Natural killer cell (primary cell): ENCODE measurements at regions not wholly inside any gene's neighbourhood (a gene's known extent, or its start where the extent isn't known, plus 50 kb on each side); places are given as distances from the start of the nearest gene placed in this dataset.

Source experiments
- ATAC-seq, 3 donors: fragments of 150-1000 bp in 2 of 3; fragments of 200-7000 bp in 1 of 3; cut with Tn5 transposase; 1 replicate in 1 of 3; 2 replicates in 2 of 3; pipeline ENCODE4 v1.10.0; 2021; ENCODE audit warnings: mild to moderate bottlenecking in 2 of 3, moderate library complexity in 2 of 3
- DNase-seq, 2 donors: peaks; one replicate each; pipeline versions ENCODE4 v3.0.0 to v3.0.0-alpha.2; 2013 to 2021; ENCODE audit warnings: mixed read lengths in 1 of 2
- H3K27ac ChIP-seq: one replicate; pipeline ENCODE4 v1.5.1; 2013; ENCODE audit warnings: mild to moderate bottlenecking, low read length
- H3K27me3 ChIP-seq: one replicate; pipeline ENCODE4 v1.6.1; 2013; ENCODE audit warnings: low read length; ENCODE audit not compliant: control insufficient read depth, insufficient read depth
- H3K36me3 ChIP-seq: one replicate; pipeline ENCODE4 v1.6.1; 2013; ENCODE audit warnings: low read length; ENCODE audit not compliant: control insufficient read depth, insufficient read depth
- H3K4me1 ChIP-seq: one replicate; pipeline ENCODE4 v1.6.1; 2013; ENCODE audit warnings: low read length; ENCODE audit not compliant: control insufficient read depth, insufficient read depth
- H3K4me3 ChIP-seq: one replicate; pipeline ENCODE4 v1.5.1; 2013; ENCODE audit warnings: low read length
- H3K9me3 ChIP-seq: one replicate; pipeline ENCODE4 v1.6.1; 2013; ENCODE audit warnings: low read length; ENCODE audit not compliant: control insufficient read depth, insufficient read depth
- H3K27ac Mint-ChIP-seq, 2 donors: one replicate each; pipeline ENCODE4 v1.8.0; 2022; ENCODE audit warnings: mild to moderate bottlenecking in 2 of 2, mixed read lengths in 2 of 2, moderate library complexity in 1 of 2
- H3K27me3 Mint-ChIP-seq, 2 donors: one replicate each; pipeline ENCODE4 v1.8.0; 2022; ENCODE audit warnings: low read depth in 2 of 2, mixed read lengths in 2 of 2
- H3K36me3 Mint-ChIP-seq: one replicate; pipeline ENCODE4 v1.8.0; 2022; ENCODE audit warnings: mixed read lengths
- H3K4me1 Mint-ChIP-seq, 2 donors: one replicate each; pipeline ENCODE4 v1.8.0; 2022; ENCODE audit warnings: mixed read lengths in 2 of 2
- H3K4me3 Mint-ChIP-seq: one replicate; pipeline ENCODE4 v1.8.0; 2022; ENCODE audit warnings: mild to moderate bottlenecking, moderate library complexity, mixed read lengths
- H3K9me3 Mint-ChIP-seq, 2 donors: one replicate each; pipeline ENCODE4 v1.8.0; 2022; ENCODE audit warnings: mixed read lengths in 2 of 2
- WGBS: methylation state at CpG from one replicate; pipeline ENCODE4 v1.1.7; 2013; ENCODE audit warnings: missing lambda C conversion rate; ENCODE audit not compliant: insufficient coverage; 5-methylcytosine and 5-hydroxymethylcytosine counted together
- intact Hi-C: fragments of 100-400 bp; cut with micrococcal nuclease; formaldehyde crosslinking; loops from one replicate; pipeline ENCODE4 v1.14.2; 2022
- TF ChIP-seq, protein P1 (sequence below): fragments of 200-600 bp; IDR thresholded peaks from one replicate; pipeline ENCODE4 v1.8.0; 2022; ENCODE audit warnings: antibody characterized with exemption

DNA sequence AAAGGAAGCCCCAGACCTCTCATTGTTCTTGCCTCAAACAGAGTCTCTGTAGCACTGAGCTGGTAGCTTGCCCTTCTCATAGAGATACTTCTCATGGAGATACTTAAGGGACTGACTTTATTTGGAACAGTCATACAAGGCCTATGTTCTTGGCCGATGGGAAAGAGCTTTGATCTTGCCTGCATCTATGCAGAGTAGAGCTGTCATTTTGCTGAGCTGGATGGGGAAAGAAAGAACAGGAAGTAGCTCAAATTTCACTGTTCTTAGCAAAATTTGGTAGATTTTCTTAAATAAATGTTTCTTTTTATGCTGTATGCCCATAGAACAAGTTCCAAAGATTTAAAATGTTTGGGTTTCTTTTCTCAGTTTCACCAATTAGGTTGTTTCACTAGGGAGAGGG is 119.3 kb upstream of the SEC61G start:
- Mint-ChIP-seq H3K27ac (no peak overlapping the region), H3K9me3 (peaks cover 0 to 3% of the 10 kb centered on the region in 2 donors), H3K4me3 (no peak overlapping the region), H3K27me3 (peaks cover 0 to 2% of the 10 kb centered on the region in 2 donors), H3K4me1 (no peaks in the 10 kb centered on the region), H3K36me3 (peaks cover 10% of the 10 kb centered on the region)
- TF ChIP-seq, protein P1, sequence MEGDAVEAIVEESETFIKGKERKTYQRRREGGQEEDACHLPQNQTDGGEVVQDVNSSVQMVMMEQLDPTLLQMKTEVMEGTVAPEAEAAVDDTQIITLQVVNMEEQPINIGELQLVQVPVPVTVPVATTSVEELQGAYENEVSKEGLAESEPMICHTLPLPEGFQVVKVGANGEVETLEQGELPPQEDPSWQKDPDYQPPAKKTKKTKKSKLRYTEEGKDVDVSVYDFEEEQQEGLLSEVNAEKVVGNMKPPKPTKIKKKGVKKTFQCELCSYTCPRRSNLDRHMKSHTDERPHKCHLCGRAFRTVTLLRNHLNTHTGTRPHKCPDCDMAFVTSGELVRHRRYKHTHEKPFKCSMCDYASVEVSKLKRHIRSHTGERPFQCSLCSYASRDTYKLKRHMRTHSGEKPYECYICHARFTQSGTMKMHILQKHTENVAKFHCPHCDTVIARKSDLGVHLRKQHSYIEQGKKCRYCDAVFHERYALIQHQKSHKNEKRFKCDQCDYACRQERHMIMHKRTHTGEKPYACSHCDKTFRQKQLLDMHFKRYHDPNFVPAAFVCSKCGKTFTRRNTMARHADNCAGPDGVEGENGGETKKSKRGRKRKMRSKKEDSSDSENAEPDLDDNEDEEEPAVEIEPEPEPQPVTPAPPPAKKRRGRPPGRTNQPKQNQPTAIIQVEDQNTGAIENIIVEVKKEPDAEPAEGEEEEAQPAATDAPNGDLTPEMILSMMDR, result no peak
- no peaks in the 10 kb centered on the region for H3K27me3 ChIP-seq
- no peaks in the 10 kb centered on the region for H3K9me3 ChIP-seq
- ATAC-seq (no peak), DNase-seq (no peak)
- WGBS, result 63% methylated on average over 1 of the region's 1 CpG
- H3K4me3 ChIP-seq, result no peak overlapping the region
- H3K36me3 ChIP-seq, result no peaks in the 10 kb centered on the region
- intact Hi-C loops, result no loop called here
- no peaks in the 10 kb centered on the region for H3K4me1 ChIP-seq
- no peak overlapping the region for H3K27ac ChIP-seq

- H3K27me3 Mint-ChIP-seq, result peaks cover 0 to 2% of the 10 kb centered on the region in 2 donors
- Histone ChIP-seq H3K27ac (no peak overlapping the region), H3K4me3 (no peak overlapping the region), H3K9me3 (no peaks in the 10 kb centered on the region), H3K27me3 (no peaks in the 10 kb centered on the region), H3K36me3 (no peaks in the 10 kb centered on the region), H3K4me1 (no peaks in the 10 kb centered on the region)
- no peak overlapping the region for H3K27ac Mint-ChIP-seq
- ATAC-seq, result no peak
- peaks cover 0 to 3% of the 10 kb centered on the region in 2 donors for H3K9me3 Mint-ChIP-seq
- WGBS, result 68% methylated on average over 2 of the region's 2 CpGs
- intact Hi-C loops, result no loop called here
- TF ChIP-seq, protein P1, result no peak
- no peak overlapping the region for H3K4me3 Mint-ChIP-seq
- DNase-seq, result no peak
- H3K4me1 Mint-ChIP-seq, result no peaks in the 10 kb centered on the region
- H3K36me3 Mint-ChIP-seq, result peaks cover 10% of the 10 kb centered on the region
Observed at GRCh38 chr7:54879776-54880175, 120.8 kb upstream of the SEC61G start.

DNA sequence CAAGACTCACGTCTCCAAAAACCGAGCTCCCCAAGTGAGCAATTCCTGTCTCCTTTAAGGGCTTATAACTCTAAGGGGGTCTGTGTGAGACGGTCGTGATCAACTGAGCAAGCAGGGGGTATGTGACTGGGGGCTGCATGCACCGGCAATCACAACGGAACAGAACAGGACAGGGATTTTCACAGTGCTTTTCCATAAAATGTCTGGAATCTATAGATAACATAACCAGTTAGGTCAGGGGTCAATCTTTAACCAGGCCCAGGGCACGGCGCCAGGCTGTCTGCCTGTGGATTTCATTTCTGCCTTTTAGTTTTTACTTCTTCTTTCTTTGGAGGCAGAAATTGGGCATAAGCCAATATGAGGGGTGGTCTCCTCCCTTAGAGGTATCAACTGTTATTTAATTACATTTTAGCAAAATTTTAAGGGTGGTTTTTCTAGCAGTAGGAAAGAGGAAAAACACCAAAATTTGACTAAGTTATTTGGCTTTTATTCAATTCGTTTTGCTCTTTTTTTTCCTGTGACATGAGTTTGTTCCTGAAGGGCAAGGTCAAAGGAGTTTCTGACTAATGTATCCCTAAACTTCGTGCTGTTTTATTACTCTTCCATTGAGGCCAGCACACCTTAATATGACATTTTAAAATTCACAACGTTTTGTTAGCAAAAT is 121.4 kb upstream of the SEC61G start:
- WGBS, result 78% methylated on average over 11 of the region's 11 CpGs
- H3K4me1 ChIP-seq, result no peaks in the 10 kb centered on the region
- peaks cover 10% of the 10 kb centered on the region for H3K36me3 Mint-ChIP-seq

More for the DNA sequence above, 121.4 kb upstream of the SEC61G start:
- Mint-ChIP-seq H3K4me1 (no peaks in the 10 kb centered on the region), H3K27ac (no peak overlapping the region), H3K4me3 (no peak overlapping the region), H3K27me3 (peaks cover 0 to 2% of the 10 kb centered on the region in 2 donors), H3K9me3 (peaks cover 0 to 3% of the 10 kb centered on the region in 2 donors)
- DNase-seq (no peak), ATAC-seq (no peak)
- no peaks in the 10 kb centered on the region for H3K9me3 ChIP-seq
- TF ChIP-seq, protein P1, result no peak
- intact Hi-C loops, result no loop called here
- H3K36me3 ChIP-seq, result no peaks in the 10 kb centered on the region
- H3K27me3 ChIP-seq, result no peaks in the 10 kb centered on the region
- H3K4me3 ChIP-seq, result no peak overlapping the region
- H3K27ac ChIP-seq, result no peak overlapping the region
